ENCODE measurements at regions not wholly inside any gene's neighbourhood (a gene's known extent, or its start where the extent isn't known, plus 50 kb on each side); places are given as distances from the start of the nearest gene placed in this dataset.
A peak's percentile ranks its signal among the peaks of the same experiment; 100 is the strongest.

DNA sequence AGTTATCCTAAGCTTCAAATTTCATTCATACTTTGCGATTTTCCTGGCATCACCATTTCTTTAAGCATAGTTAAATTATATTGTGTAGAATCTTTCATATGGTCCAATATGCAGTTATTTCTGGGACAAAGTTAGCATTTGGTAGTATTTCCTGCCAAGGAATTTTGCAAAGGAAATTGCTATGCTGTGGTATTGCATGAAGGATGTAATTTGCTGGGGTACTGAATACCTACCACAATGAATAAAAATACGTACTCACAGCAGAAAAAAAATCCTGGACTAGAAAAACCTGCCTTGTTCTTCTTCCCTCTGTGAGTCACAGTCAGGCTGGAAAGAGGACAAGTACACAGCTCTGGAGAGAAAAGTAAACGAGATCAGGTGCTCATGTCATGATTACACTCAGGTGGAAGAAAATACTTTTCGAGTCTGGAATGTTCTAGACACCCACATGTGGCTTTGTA, 241.2 kb downstream of the PTBP2 start:
- no peak for DNase-seq (ENCODE audit: low read depth in 1 of 2, low spot score in 1 of 2)

DNA sequence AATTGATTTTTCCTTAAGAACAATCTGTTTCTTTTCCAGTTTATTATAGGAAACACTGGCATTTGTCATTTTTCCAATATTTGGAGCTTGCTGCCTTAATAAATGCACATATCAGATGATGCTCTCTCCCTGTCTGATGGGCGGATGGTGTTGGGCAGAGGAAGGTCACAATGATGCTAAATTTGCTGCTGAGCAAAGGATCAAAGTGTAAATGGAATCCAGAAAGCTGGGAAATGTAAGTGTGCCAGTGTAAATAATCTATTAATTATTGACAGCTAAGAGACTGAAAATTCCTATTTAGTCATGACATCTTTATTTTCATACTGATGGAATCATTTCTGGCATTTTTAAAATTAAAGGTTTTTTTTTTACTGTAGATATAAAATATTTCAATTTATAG, 243.2 kb downstream of the PTBP2 start:
- DNase-seq (ENCODE audit: low read depth in 1 of 2, low spot score in 1 of 2) = no peak

- DNase-seq (ENCODE audit: low read depth in 1 of 2, low spot score in 1 of 2) = peak; percentile 56
Measured at GRCh38 chr1:96966536-96967138, 245.1 kb downstream of the PTBP2 start.

- DNase-seq (ENCODE audit: low read depth in 1 of 2, low spot score in 1 of 2) = no peak
Measured at GRCh38 chr1:96967311-96967710, 245.7 kb downstream of the PTBP2 start.

DNA sequence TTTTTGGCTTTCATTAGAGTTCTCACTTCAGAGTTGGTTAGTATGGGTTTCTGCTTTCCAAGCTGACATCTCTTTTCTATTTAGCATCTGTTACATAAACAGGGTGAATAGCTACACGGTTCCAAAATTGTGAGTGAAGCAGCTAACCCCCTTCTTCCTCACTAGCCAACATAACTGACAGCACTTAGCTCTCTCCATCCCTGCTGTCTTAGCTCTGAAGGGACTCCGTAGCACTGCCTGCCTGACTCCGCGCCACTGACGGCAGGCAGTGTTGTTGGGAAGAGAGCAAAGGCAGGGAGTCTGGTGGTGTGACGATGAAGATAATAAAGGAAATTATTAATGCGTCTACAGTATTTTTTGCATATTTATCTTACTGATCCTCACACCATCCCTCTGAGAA, 247.0 kb downstream of the PTBP2 start:
- DNase-seq (ENCODE audit: low read depth in 1 of 2, low spot score in 1 of 2) = no peak

DNA sequence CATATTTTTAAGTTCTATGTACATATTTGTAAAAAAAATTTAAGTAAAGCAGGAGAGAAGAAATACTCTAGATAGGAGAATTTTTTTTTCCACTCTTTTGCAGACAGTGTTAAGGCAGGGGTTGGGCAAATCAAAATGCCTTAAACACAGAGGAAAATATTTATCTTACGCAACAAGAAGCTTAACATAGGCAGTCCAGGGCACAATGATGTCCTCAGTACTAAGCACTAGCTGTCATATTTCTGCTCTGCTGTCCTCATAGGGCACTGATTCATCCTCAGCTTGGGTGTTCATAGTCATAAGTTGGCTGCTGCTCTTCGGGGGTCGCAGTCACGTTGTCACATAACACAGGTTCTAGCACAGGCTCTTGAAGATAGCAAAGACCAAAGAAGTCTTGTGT, 247.4 kb downstream of the PTBP2 start:
- no peak for DNase-seq (ENCODE audit: low read depth in 1 of 2, low spot score in 1 of 2)

DNA sequence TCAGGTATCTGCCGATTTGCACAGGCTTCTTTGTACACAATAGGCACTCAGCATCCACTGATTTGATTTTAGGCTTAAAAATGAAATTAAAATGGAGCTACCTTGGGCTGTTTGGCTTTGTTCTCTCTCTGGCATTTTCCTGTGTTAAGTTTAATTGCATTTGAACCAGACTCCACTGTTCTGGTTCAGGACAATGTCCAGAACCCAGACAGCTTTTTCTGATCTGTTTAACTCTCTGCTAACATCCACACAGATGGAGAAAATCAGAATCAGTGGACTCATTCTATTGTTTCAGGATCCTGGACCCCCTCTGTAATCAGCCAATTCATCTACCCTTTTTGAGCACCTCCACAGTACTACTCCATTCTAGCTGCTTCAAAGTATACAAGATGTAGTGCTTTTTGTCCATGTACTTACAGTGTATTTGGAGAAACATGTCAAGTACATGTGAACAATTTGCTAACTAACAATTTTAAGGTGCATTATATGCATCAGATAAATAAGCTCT, 248.1 kb downstream of the PTBP2 start:
- no peak for DNase-seq (ENCODE audit: low read depth in 1 of 2, low spot score in 1 of 2)

DNA sequence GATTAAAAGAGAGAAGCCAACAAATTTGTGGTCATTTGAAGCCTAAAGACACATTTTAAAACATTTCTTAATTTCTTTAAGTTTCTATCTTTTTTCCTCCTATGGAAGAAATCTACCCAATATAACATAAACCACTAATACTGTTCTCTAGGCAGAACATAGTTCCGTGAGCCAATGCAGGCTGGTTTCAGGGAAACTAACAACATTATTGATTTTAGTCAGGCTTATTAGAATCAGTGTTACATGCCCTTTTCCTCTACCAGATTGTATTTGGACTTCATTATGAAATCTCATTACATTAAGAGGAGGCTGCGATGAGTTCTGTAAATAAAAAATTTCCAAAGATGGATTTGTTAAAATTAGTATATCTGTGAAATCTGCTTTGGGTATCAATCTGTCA, 249.9 kb downstream of the PTBP2 start:
- DNase-seq (ENCODE audit: low read depth in 1 of 2, low spot score in 1 of 2) = no peak

DNA sequence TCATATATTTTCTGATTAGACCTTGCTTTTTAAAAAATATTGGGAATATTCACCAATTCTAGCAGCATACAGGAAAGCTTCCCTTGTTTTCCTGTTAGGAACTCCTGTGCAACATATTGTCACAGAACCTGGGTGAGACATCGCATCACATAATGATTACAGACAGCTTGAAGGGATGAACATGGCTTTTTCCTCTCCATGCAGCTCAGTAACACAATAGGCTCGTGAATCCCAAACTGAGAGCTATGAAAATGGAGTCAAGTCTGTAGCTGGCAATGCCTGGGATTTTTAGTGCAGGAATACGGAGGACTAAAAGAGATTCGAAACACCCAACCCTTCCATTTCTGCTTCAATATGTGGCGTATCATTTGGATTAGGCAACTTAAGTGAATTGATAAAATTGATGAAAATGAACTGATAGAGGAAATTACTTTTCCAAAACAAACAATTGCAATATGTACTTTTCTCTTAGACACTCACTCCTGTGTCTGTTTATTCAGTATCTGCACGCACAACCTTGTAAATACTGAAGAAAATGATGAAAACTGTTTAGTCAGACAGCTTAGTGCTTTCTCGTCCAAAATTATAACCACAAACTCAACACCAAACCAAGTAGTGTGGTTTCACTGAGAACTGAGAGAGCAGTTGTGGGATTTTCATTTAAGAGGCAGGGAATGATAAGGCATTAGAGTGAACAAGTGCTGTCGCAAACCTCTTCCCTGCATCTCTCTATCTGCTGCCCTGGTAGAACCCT, 250.4 kb downstream of the PTBP2 start:
- DNase-seq (ENCODE audit: low read depth in 1 of 2, low spot score in 1 of 2) = no peak

DNA sequence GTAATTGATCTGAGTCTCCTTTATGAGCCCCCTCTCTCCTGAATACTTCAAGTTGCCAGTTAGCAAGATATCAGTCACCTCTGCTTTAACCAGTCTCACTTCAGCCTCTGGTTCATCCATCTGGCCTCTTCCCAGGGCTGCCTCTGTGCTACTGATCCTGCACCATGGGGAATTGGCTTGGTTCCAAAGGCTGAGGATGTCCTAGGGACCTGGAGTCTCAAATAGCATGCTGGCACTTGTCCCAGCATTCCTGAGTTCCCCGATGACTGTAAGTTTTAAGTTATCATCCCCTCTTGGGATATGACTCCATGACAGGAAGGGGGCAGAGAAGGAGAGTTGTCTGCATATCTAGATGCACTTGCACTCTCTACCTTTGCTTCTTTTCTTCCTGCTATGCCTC, 252.0 kb downstream of the PTBP2 start:
- no peak for DNase-seq (ENCODE audit: low read depth in 1 of 2, low spot score in 1 of 2)

DNA sequence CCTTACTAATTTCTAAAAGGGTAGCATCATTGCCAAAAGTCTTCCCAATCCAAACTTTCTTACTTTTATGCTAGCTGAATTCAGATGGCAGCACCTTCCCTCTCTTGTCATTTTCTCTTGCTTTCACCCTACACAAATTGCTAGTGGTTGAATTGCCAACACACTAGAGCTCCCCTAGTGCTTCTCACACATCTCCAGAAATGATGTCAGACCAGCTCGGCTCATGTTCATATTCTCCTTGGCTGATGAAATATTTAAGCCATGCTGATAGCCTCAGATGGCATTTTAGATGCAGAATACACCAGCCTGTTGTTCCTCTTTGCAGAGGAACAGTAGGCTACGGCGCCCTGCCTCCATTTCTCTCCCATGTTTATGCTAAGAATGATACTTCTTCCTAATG, 256.9 kb downstream of the PTBP2 start:
- DNase-seq (ENCODE audit: low read depth in 1 of 2, low spot score in 1 of 2) = no peak

- no peak for DNase-seq (ENCODE audit: low read depth in 1 of 2, low spot score in 1 of 2)
Measured at GRCh38 chr1:96978901-96979300, 257.3 kb downstream of the PTBP2 start.

- no peak for DNase-seq (ENCODE audit: low read depth in 1 of 2, low spot score in 1 of 2)
Measured at GRCh38 chr1:96979304-96980268, 258.0 kb downstream of the PTBP2 start.

- DNase-seq (ENCODE audit: low read depth in 1 of 2, low spot score in 1 of 2) = no peak
Measured at GRCh38 chr1:96980448-96980847, 258.9 kb downstream of the PTBP2 start.

- no peak for DNase-seq (ENCODE audit: low read depth in 1 of 2, low spot score in 1 of 2)
Measured at GRCh38 chr1:96981181-96981580, 259.6 kb downstream of the PTBP2 start.

DNA sequence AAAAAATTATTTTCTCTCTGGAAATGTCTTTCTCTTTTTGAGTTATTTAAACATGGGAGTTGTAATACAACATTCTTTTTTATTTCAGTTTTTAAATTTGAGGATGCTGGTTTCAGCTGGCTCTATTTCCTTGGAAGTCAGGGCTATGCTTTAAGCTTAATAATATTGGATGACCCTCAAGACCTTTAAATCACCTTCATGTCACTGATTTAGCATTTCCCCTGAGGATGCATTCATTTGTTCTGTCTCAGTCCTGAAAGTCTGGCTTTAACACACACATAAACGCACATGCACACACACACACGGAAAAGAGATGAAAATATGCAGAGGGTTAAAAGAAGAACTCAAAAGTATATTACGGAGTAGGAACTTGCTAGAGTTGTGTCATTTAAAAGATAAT, 260.5 kb downstream of the PTBP2 start:
- DNase-seq (ENCODE audit: low read depth in 1 of 2, low spot score in 1 of 2) = no peak

DNA sequence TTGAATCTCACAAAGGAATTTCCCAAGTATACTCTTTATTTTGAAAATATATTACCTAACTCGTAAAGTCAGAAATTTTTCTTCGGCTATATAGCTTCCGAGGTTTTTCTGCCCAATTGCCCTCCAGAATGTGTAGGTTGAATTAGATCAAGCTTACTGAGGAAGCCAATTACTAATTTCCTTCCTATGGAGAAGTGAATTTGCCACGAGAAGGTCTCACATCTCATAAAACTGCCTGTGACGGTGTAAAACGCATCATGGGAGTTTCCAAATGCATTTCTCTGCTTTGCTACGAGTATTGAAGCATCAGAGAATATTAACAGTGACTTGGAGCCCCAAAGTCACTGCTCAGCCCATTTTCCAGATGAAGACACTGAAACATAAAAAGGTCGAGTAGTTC, 262.3 kb downstream of the PTBP2 start:
- no peak for DNase-seq (ENCODE audit: low read depth in 1 of 2, low spot score in 1 of 2)

DNA sequence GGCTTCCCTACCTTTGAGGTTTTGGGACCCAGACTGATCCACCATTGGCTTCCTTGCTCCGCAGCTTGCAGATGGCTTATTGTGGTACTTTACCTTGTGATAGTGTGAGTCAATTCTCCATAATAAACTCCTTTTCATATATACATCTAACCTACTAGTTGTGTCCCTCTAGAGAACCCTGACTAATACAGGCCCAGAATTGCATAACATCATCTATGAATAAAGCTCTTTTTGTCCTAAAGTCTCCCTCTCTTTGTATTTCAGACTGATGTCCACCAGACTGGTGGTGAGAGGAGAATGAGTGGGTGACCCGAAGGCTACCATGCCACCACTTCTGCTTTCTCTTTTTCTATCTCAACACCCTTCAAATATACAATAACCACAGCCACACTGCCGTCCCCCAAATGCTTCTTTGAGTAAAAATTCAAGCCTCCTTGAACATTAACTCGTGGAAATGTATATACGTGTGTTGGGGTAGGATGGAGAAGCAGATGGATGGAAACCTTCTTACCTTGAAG, 265.7 kb downstream of the PTBP2 start:
- no peak for DNase-seq (ENCODE audit: low read depth in 1 of 2, low spot score in 1 of 2)

GRCh38 chr1:96989302-96989701, 267.7 kb downstream of the PTBP2 start:
- no peak for DNase-seq (ENCODE audit: low read depth in 1 of 2, low spot score in 1 of 2)

DNA sequence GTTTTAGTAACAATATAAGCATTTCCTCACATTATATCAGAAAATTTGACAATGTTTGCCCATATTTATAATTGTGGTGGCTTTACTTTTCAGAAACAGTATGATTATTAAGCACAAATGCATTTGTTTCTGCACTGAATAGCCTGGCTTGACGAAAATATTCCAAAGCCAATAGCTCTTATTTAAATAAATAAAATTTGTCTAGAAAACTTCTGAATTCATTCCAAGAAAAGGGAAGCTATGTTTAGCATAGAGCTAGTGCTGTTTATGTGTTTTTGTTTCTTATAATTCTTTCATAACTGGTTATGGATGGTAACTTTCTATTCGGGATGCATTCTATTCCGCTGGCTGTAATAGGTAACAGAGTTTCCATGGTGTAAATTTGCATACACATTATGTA, 268.6 kb downstream of the PTBP2 start:
- no peak for DNase-seq (ENCODE audit: low read depth in 1 of 2, low spot score in 1 of 2)

- no peak for DNase-seq (ENCODE audit: low read depth in 1 of 2, low spot score in 1 of 2)
Measured at GRCh38 chr1:96991261-96991660, 269.7 kb downstream of the PTBP2 start.

Data from activated CD4-positive, alpha-beta T cell treated with anti-CD3 and anti-CD28 coated beads, Interleukin-2, amount 50 U/mL, for 24 hours (primary cell).